ENCODE measurements at regions not wholly inside any gene's neighbourhood (a gene's known extent, or its start where the extent isn't known, plus 50 kb on each side); places are given as distances from the start of the nearest gene placed in this dataset.

DNA sequence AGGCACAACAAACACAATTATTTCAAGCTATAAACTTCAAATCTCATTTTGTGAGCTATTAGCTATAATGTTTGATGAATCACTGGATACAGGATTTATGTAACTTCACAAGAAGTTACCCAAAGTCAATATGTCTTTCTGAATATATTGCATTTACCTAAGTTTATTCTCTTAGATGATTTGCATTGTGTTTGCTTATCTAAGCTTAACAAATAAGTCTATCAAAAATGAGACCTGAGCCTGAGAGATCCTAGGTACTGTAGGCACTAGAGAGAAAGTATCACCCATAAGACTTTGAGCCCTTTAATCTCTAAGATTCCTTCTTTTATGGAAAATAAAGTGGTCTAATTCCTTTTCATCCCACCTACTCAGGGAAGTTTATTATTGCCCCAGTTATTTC lies 178.2 kb downstream of the NAF1 start:
- TF ChIP-seq SPI1 (IDR thresholded peaks at IDR 0.05; ENCODE audit: borderline replicate concordance, insufficient read depth, low read depth, low read length) = no peak
- no peak for TF ChIP-seq ETV6 (conservative IDR thresholded peaks at IDR 0.05 in 1 of 2, IDR thresholded peaks at IDR 0.05 in 1 of 2; ENCODE audit: borderline replicate concordance in 1 of 2, low read depth in 1 of 2)
- TF ChIP-seq, protein P1, sequence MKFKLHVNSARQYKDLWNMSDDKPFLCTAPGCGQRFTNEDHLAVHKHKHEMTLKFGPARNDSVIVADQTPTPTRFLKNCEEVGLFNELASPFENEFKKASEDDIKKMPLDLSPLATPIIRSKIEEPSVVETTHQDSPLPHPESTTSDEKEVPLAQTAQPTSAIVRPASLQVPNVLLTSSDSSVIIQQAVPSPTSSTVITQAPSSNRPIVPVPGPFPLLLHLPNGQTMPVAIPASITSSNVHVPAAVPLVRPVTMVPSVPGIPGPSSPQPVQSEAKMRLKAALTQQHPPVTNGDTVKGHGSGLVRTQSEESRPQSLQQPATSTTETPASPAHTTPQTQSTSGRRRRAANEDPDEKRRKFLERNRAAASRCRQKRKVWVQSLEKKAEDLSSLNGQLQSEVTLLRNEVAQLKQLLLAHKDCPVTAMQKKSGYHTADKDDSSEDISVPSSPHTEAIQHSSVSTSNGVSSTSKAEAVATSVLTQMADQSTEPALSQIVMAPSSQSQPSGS (IDR thresholded peaks at IDR 0.05; ENCODE audit: low read length) = no peak
- no peak for TF ChIP-seq KDM1A (IDR thresholded peaks at IDR 0.05; ENCODE audit: borderline replicate concordance)
- TF ChIP-seq CBFB (IDR thresholded peaks at IDR 0.05; ENCODE audit: low read depth) = no peak
- TF ChIP-seq, protein P2, sequence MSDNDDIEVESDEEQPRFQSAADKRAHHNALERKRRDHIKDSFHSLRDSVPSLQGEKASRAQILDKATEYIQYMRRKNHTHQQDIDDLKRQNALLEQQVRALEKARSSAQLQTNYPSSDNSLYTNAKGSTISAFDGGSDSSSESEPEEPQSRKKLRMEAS (IDR thresholded peaks at IDR 0.05; ENCODE audit: low read depth, low read length) = no peak
- TF ChIP-seq, protein P3, sequence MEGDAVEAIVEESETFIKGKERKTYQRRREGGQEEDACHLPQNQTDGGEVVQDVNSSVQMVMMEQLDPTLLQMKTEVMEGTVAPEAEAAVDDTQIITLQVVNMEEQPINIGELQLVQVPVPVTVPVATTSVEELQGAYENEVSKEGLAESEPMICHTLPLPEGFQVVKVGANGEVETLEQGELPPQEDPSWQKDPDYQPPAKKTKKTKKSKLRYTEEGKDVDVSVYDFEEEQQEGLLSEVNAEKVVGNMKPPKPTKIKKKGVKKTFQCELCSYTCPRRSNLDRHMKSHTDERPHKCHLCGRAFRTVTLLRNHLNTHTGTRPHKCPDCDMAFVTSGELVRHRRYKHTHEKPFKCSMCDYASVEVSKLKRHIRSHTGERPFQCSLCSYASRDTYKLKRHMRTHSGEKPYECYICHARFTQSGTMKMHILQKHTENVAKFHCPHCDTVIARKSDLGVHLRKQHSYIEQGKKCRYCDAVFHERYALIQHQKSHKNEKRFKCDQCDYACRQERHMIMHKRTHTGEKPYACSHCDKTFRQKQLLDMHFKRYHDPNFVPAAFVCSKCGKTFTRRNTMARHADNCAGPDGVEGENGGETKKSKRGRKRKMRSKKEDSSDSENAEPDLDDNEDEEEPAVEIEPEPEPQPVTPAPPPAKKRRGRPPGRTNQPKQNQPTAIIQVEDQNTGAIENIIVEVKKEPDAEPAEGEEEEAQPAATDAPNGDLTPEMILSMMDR (IDR thresholded peaks at IDR 0.05 in 2 of 3, conservative IDR thresholded peaks at IDR 0.05 in 1 of 3; ENCODE audit: control insufficient read depth in 2 of 3, extremely low read depth in 1 of 3, insufficient read depth in 1 of 3, low read depth in 3 of 3, low read length in 3 of 3) = no peak
- TF ChIP-seq POLR2A (IDR thresholded peaks at IDR 0.05; ENCODE audit: low read depth, low read length) = no peak

Data from GM12878 (cell line).